Esophagus squamous epithelium (tissue), 4 donors: ENCODE measurements at regions not wholly inside any gene's neighbourhood (a gene's known extent, or its start where the extent isn't known, plus 50 kb on each side); places are given as distances from the start of the nearest gene placed in this dataset.

Experiments used
- CTCF ChIP-seq, 6 experiments: fragments of 450-650 bp in 4 of 6; fragments of 200-600 bp in 2 of 6; sonication (generic) in 2 of 6; IDR thresholded peaks; one replicate each; pipeline ENCODE4 v1.5.1; 2016 to 2019; ENCODE audit warnings: antibody characterized with exemption in 6 of 6, mild to moderate bottlenecking in 4 of 6, moderate library complexity in 4 of 6
- POLR2A ChIP-seq, 4 donors: fragments of 450-650 bp; IDR thresholded peaks; one replicate each; pipeline ENCODE4 v1.6.1; 2017; ENCODE audit warnings: antibody characterized with exemption in 4 of 4, mild to moderate bottlenecking in 4 of 4, moderate library complexity in 3 of 4

- TF ChIP-seq CTCF (IDR thresholded peaks at IDR 0.05) (no peak), POLR2A (IDR thresholded peaks at IDR 0.05) (no peak)
These were observed 275.8 kb upstream of the CDH20 start for GRCh38 chr18:61057443-61057842.
